Heart right ventricle (tissue), 16 donors: ENCODE measurements at regions not wholly inside any gene's neighbourhood (a gene's known extent, or its start where the extent isn't known, plus 50 kb on each side); places are given as distances from the start of the nearest gene placed in this dataset.

ENCODE experiments used
- ATAC-seq, 8 donors: fragments of 200-7000 bp; cut with Tn5 transposase; one replicate each; pipeline ENCODE4 v1.9.1; 2020; ENCODE audit warnings: mild to moderate bottlenecking in 8 of 8, moderate library complexity in 8 of 8, moderate number of reproducible peaks in 1 of 8
- DNase-seq, 2 donors: peaks; one replicate each; pipeline ENCODE4 v3.0.0-alpha.2; 2020
- H3K27ac ChIP-seq, 10 donors: fragments of 200-600 bp; sonication (generic) in 2 of 10; one replicate each; pipeline versions ENCODE4 v1.5.0 to v1.8.0; 2020 to 2022; ENCODE audit warnings: mild to moderate bottlenecking in 3 of 10
- H3K27me3 ChIP-seq, 7 donors: fragments of 200-600 bp; one replicate each; pipeline ENCODE4 v1.8.0; 2021 to 2022; ENCODE audit warnings: mild to moderate bottlenecking in 2 of 7
- H3K36me3 ChIP-seq, 9 donors: fragments of 200-600 bp; sonication (generic) in 1 of 9; one replicate each; pipeline versions ENCODE4 v1.5.0 to v1.8.0; 2020 to 2022; ENCODE audit warnings: mild to moderate bottlenecking in 2 of 9
- H3K4me1 ChIP-seq, 9 donors: fragments of 200-600 bp; sonication (generic) in 1 of 9; one replicate each; pipeline versions ENCODE4 v1.5.0 to v1.8.0; 2020 to 2022; ENCODE audit warnings: mild to moderate bottlenecking in 4 of 9
- H3K4me3 ChIP-seq, 10 donors: fragments of 200-600 bp; sonication (generic) in 2 of 10; one replicate each; pipeline versions ENCODE4 v1.5.0 to v1.8.0; 2020 to 2022; ENCODE audit warnings: mild to moderate bottlenecking in 7 of 10, moderate library complexity in 2 of 10
- H3K9me3 ChIP-seq, 11 donors: fragments of 200-600 bp in 10 of 11; sonication (generic) in 2 of 11; one replicate each; pipeline versions ENCODE4 v1.5.0 to v1.8.0; 2013 to 2022; ENCODE audit warnings: mild to moderate bottlenecking in 2 of 11, control low read depth in 1 of 11, moderate library complexity in 1 of 11
- WGBS, 2 donors: extraction: QIAGEN DNeasy Blood & Tissue Kit; methylation state at CpG; one replicate each; pipeline ENCODE4 v1.1.7; 2013; ENCODE audit warnings: inconsistent platforms in 1 of 2; 5-methylcytosine and 5-hydroxymethylcytosine counted together
- intact Hi-C, 10 donors: fragments of 100-400 bp; cut with DNase I; formaldehyde crosslinking; loops; one replicate each; pipeline versions ENCODE4 v1.11.1 to v1.14.2; 2022
- TF ChIP-seq, protein P1 (sequence below), 9 donors: fragments of 200-600 bp; sonication (generic) in 2 of 9; IDR thresholded peaks; one replicate each; pipeline versions ENCODE4 v1.5.0 to v1.8.0; 2021 to 2022; ENCODE audit warnings: antibody characterized with exemption in 9 of 9, mild to moderate bottlenecking in 5 of 9, moderate library complexity in 1 of 9
- donor health status: Arrhythmogenic right ventricular cardiomyopathy.
- donor health status: ischemic (EF 13 %, LVEDD 7.1; RV severe dilation, severe dysfunction).
- donor health status: healthy with polysubstance abuse.
- donor health status: DM: no; HTN: yes; CAD: no.
- donor health status: DM: no; HTN: no; CAD: no.
- donor health status: ischemic (EF 25% LVEDD 6.9; RV normal size, moderate dysfunction).
- donor health status: ischemic (EF 25% LVEDD 5.7; RV mildly dilated, moderate dysfunction).
- donor health status: healthy.
- donor health status: DM: yes; HTN: yes; CAD: no.
- donor health status: Ischemic cardiomyopathy.
- donor health status: ischemic (EF 35%, LVEDD 5.7; RV mildly dilated, moderate dysfunction).
- donor health status: nonischemic (EF 11% LVEDD 7.7; RV severe dilation, severe dysfunction).
- donor health status: DM: yes; HTN: yes; CAD: no.
- donor health status: PGD.
- donor health status: ischemic (EF 29% LVEDD 5.4; RV normal size, mild dysfunction).
- donor health status: nonischemic (EF 23%, LVEDD 6.1; RV moderate dilation, normal function).

DNA sequence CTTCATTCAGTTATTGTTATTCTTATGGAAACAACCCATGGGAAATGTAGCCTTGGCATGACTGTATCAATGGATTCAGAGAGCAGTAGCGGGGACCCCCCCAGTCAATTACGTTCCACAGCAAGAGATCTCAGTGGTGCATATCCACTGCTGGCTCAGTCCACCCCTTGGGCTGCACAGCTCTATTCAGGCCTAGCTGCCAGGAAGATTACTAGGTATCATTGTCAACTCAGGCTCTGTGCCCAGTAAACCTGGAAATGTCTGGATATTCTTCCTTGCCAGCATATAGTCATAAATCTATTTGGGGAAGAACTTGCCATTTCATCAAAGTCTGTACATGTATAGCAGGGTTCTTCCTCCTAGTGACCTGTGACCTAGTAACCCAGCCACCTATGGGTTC is 128.1 kb upstream of the CCDC54 start:
- TF ChIP-seq, protein P1, sequence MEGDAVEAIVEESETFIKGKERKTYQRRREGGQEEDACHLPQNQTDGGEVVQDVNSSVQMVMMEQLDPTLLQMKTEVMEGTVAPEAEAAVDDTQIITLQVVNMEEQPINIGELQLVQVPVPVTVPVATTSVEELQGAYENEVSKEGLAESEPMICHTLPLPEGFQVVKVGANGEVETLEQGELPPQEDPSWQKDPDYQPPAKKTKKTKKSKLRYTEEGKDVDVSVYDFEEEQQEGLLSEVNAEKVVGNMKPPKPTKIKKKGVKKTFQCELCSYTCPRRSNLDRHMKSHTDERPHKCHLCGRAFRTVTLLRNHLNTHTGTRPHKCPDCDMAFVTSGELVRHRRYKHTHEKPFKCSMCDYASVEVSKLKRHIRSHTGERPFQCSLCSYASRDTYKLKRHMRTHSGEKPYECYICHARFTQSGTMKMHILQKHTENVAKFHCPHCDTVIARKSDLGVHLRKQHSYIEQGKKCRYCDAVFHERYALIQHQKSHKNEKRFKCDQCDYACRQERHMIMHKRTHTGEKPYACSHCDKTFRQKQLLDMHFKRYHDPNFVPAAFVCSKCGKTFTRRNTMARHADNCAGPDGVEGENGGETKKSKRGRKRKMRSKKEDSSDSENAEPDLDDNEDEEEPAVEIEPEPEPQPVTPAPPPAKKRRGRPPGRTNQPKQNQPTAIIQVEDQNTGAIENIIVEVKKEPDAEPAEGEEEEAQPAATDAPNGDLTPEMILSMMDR (IDR thresholded peaks at IDR 0.05) = no peak
- peaks cover 0 to 76% (median 23%) of the 10 kb centered on the region in 9 donors for H3K36me3 ChIP-seq
- H3K9me3 ChIP-seq = no peaks in the 10 kb centered on the region
- intact Hi-C loops = loop anchor here in 4 of 10 donors (10.0 kb wide), 3 partner anchors 176 to 296 kb away; partner anchors contain the start of gene BBX (in 1 of the 4)
- ATAC-seq (no peak), DNase-seq (no peak)
- no peaks in the 10 kb centered on the region for H3K27me3 ChIP-seq
- H3K27ac ChIP-seq = no peak overlapping the region
- no peaks in the 10 kb centered on the region for H3K4me1 ChIP-seq
- 95 to 96% methylated on average over 2 of the region's 2 CpGs for WGBS, 2 donors
- H3K4me3 ChIP-seq = no peak overlapping the region

DNA sequence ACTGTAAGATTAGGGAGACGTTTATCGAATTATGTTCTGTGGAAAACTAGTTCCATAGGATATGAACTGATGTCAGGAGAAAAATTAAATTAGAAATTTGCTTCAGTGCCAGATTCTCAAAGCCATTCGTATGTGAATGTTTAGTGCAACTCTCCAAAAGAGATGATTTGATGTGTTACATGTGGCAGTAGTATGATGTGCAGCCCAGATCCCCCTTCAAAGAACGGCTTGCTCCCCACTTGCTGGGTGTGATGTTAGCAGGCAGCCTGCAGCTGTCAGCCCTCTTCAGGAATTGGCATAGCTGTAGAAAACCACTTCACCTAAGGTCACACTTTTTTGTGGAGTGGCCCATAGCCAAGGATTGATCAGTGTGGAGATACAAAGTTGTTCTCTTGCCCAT is 127.0 kb upstream of the CCDC54 start:
- 86 to 90% methylated on average over 4 of the region's 4 CpGs for WGBS, 2 donors
- Histone ChIP-seq H3K27me3 (no peaks in the 10 kb centered on the region), H3K4me3 (no peak overlapping the region), H3K9me3 (no peaks in the 10 kb centered on the region), H3K36me3 (peaks cover 0 to 74% (median 23%) of the 10 kb centered on the region in 9 donors), H3K27ac (no peak overlapping the region), H3K4me1 (no peaks in the 10 kb centered on the region)
- DNase-seq (no peak), ATAC-seq (no peak)
- TF ChIP-seq, protein P1 (IDR thresholded peaks at IDR 0.05) = no peak
- intact Hi-C loops = no loop called here

- H3K9me3 ChIP-seq = no peaks in the 10 kb centered on the region
- ATAC-seq = no peak
These were observed 125.4 kb upstream of the CCDC54 start for GRCh38 chr3:107251819-107252218.

GRCh38 chr3:107256963-107257362 is 120.3 kb upstream of the CCDC54 start:
- no peak for ATAC-seq

More at GRCh38 chr3:107251819-107252218, 125.4 kb upstream of the CCDC54 start:
- Histone ChIP-seq H3K27ac (no peak overlapping the region), H3K4me1 (no peaks in the 10 kb centered on the region), H3K27me3 (no peaks in the 10 kb centered on the region), H3K4me3 (no peak overlapping the region), H3K36me3 (peaks cover 0 to 58% (median 15%) of the 10 kb centered on the region in 9 donors)
- intact Hi-C loops = no loop called here
- no peak for DNase-seq
- TF ChIP-seq, protein P1 (IDR thresholded peaks at IDR 0.05) = no peak
- 90 to 95% methylated on average over 5 of the region's 5 CpGs for WGBS, 2 donors

More at GRCh38 chr3:107256963-107257362, 120.3 kb upstream of the CCDC54 start:
- no peak for DNase-seq
- TF ChIP-seq, protein P1 (IDR thresholded peaks at IDR 0.05) = no peak
- Histone ChIP-seq H3K27me3 (no peaks in the 10 kb centered on the region), H3K36me3 (peaks cover 0 to 7% (median 0%) of the 10 kb centered on the region in 9 donors), H3K27ac (no peak overlapping the region), H3K4me1 (peaks cover 0 to 14% (median 0%) of the 10 kb centered on the region in 9 donors), H3K4me3 (no peak overlapping the region), H3K9me3 (no peaks in the 10 kb centered on the region)
- intact Hi-C loops = no loop called here
- WGBS, 2 donors = 0% methylated on average over 1 of the region's 1 CpG
